ENCODE measurements at regions not wholly inside any gene's neighbourhood (a gene's known extent, or its start where the extent isn't known, plus 50 kb on each side); places are given as distances from the start of the nearest gene placed in this dataset.

GRCh38 chr18:60111525-60111924 lies 211.7 kb downstream of the PMAIP1 start:
- Histone ChIP-seq H3K79me2 (ENCODE audit: insufficient read depth, low read depth) (no peaks in the 10 kb centered on the region), H2AFZ (ENCODE audit: low read depth) (no peak overlapping the region), H3K36me3 (ENCODE audit: insufficient read depth) (no peaks in the 10 kb centered on the region), H3K27me3 (ENCODE audit: insufficient read depth, low read depth) (no peaks in the 10 kb centered on the region), H3K4me1 (ENCODE audit: low read depth, poor library complexity, severe bottlenecking) (no peaks in the 10 kb centered on the region), H4K20me1 (ENCODE audit: insufficient read depth) (no peaks in the 10 kb centered on the region), H3K4me3 (IDR thresholded peaks at IDR 0.05; ENCODE audit: insufficient read depth, low read depth, low read length) (no peak overlapping the region), H3K27ac (no peak overlapping the region), H3K4me2 (no peak overlapping the region), H3K9ac (no peak overlapping the region)
- TF ChIP-seq CTCF (conservative IDR thresholded peaks at IDR 0.05; ENCODE audit: low read depth, low read length): no peak

GRCh38 chr18:60110836-60111235 lies 211.0 kb downstream of the PMAIP1 start:
- Histone ChIP-seq H3K36me3 (ENCODE audit: insufficient read depth) (no peaks in the 10 kb centered on the region), H3K27ac (no peak overlapping the region), H3K27me3 (ENCODE audit: insufficient read depth, low read depth) (no peaks in the 10 kb centered on the region), H2AFZ (ENCODE audit: low read depth) (no peak overlapping the region), H3K4me3 (IDR thresholded peaks at IDR 0.05; ENCODE audit: insufficient read depth, low read depth, low read length) (no peak overlapping the region), H3K4me1 (ENCODE audit: low read depth, poor library complexity, severe bottlenecking) (no peaks in the 10 kb centered on the region), H3K79me2 (ENCODE audit: insufficient read depth, low read depth) (no peaks in the 10 kb centered on the region), H3K9ac (no peak overlapping the region), H4K20me1 (ENCODE audit: insufficient read depth) (no peaks in the 10 kb centered on the region), H3K4me2 (no peak overlapping the region)
- TF ChIP-seq CTCF (conservative IDR thresholded peaks at IDR 0.05; ENCODE audit: low read depth, low read length): no peak

GRCh38 chr18:60100778-60101177 lies 201.0 kb downstream of the PMAIP1 start:
- no peak for TF ChIP-seq CTCF (conservative IDR thresholded peaks at IDR 0.05; ENCODE audit: low read depth, low read length)
- Histone ChIP-seq H3K4me3 (IDR thresholded peaks at IDR 0.05; ENCODE audit: insufficient read depth, low read depth, low read length) (no peak overlapping the region), H2AFZ (ENCODE audit: low read depth) (no peak overlapping the region), H3K27ac (no peak overlapping the region), H4K20me1 (ENCODE audit: insufficient read depth) (no peaks in the 10 kb centered on the region), H3K9ac (no peak overlapping the region), H3K4me2 (no peak overlapping the region), H3K79me2 (ENCODE audit: insufficient read depth, low read depth) (no peaks in the 10 kb centered on the region), H3K27me3 (ENCODE audit: insufficient read depth, low read depth) (no peaks in the 10 kb centered on the region), H3K36me3 (ENCODE audit: insufficient read depth) (no peaks in the 10 kb centered on the region), H3K4me1 (ENCODE audit: low read depth, poor library complexity, severe bottlenecking) (no peaks in the 10 kb centered on the region)

GRCh38 chr18:60099709-60100108 lies 199.9 kb downstream of the PMAIP1 start:
- Histone ChIP-seq H4K20me1 (ENCODE audit: insufficient read depth) (no peaks in the 10 kb centered on the region), H3K79me2 (ENCODE audit: insufficient read depth, low read depth) (no peaks in the 10 kb centered on the region), H3K9ac (no peak overlapping the region), H2AFZ (ENCODE audit: low read depth) (no peak overlapping the region), H3K4me2 (no peak overlapping the region), H3K27me3 (ENCODE audit: insufficient read depth, low read depth) (no peaks in the 10 kb centered on the region), H3K36me3 (ENCODE audit: insufficient read depth) (no peaks in the 10 kb centered on the region), H3K4me1 (ENCODE audit: low read depth, poor library complexity, severe bottlenecking) (no peaks in the 10 kb centered on the region), H3K27ac (no peak overlapping the region), H3K4me3 (IDR thresholded peaks at IDR 0.05; ENCODE audit: insufficient read depth, low read depth, low read length) (no peak overlapping the region)
- no peak for TF ChIP-seq CTCF (conservative IDR thresholded peaks at IDR 0.05; ENCODE audit: low read depth, low read length)
